LoVo (cell line): ENCODE measurements at regions not wholly inside any gene's neighbourhood (a gene's known extent, or its start where the extent isn't known, plus 50 kb on each side); places are given as distances from the start of the nearest gene placed in this dataset.
A peak's percentile ranks its signal among the peaks of the same experiment; 100 is the strongest.
"Not testable (repeated sequence)": the region's sequence is repeated elsewhere in the genome, so short reads cannot be mapped to it uniquely, and the experiment has no call there.

Experiments
- DNase-seq: peaks from one replicate; pipeline ENCODE4 v3.0.0-alpha.2; 2016; ENCODE audit warnings: low spot score

DNA sequence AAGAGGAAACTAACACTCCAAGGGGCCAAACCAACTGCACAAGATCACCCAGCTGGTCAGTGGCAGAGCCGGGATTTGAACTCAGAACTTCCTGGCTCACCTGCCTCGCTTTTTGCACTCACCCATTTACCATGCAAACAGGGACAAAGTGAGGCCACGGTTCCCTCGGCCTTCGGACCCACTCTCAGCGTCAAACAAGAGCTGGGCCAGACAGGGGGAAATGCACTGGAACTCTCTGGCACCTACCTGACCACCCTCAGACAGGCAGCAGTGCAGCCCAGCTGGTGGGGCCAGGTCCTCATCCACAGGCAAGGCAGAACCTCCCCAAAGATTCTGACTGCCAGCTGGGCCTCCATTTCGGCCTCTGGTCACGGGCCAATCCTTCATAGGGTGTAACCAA is 93.7 kb upstream of the SRSF6 start:
- DNase-seq: no peak

DNA sequence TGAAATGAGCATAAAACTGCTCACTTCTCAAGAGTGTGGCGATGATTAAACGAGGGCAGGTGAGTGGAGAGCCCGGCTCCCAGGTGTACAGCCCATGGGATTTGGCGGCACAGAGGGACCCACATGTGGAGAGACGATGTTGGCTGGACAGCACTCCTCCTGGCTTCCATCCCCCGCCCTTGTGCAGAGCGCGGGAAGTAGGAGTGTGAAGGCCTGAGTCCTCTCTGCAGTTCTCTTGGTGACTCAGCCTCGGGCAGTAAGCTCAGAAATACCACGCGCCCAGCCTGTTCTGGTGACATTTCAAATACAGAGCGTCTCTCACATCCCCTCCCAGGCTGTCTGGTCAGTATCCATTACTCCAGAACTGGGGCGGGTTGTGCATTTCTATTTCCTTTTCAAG is 94.2 kb upstream of the SRSF6 start:
- no peak for DNase-seq

DNA sequence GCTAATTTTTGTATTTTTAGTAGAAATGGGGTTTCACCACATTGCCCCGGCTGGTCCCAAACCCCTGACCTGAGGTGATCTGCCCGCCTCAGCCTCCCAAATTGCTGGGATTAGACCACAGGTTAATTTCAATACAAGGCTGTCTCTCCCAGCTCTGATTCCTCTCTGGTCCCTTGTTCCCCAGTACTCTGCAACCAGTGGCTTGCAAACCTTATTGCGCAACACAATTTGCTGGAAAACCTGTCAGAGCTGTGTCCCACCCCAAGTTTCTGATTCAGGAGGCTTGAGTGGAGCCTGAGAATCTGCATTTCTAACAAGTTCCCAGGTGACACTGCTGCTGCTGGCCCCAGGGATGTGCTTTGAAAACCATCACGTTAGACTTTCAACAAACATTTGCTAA is 96.2 kb upstream of the SRSF6 start:
- no peak for DNase-seq

DNA sequence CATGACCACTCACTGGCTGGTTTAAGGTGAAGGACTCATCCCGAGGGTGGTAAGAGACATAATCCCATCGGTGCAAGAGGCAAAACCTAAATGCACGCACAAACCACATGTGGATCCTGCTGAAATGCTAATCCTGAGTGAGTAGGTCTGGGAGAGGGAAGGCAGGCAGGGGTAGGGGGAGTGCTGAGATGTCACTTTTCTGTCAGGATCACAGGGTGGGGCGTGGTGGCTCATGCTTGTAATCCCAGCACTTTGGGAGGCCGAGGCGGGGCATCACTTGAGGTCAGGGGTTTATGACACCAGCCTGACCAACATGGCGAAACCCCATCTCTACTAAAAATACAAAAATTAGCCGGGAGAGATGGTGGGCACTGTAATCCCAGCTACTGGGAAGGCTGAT is 97.7 kb upstream of the SRSF6 start:
- no peak for DNase-seq

DNA sequence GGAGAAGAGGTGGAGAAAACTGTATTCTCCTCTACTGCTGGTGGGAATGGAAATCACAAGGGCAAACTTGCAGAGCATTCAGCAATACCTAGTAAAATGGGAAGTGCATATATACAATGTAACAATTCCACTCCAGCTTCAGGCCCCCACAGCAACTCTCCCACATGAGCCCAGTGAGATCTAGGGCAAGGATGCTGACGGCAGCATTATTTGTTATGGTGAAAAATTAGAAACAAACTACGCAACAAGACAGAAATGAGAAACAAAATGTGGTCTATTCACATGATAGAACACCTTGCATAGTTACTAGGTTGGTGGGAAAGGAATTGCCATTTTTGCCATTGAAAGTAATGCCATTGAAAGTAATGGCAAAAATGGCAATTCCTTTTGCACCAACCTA is 98.9 kb upstream of the SRSF6 start:
- no peak for DNase-seq

DNA sequence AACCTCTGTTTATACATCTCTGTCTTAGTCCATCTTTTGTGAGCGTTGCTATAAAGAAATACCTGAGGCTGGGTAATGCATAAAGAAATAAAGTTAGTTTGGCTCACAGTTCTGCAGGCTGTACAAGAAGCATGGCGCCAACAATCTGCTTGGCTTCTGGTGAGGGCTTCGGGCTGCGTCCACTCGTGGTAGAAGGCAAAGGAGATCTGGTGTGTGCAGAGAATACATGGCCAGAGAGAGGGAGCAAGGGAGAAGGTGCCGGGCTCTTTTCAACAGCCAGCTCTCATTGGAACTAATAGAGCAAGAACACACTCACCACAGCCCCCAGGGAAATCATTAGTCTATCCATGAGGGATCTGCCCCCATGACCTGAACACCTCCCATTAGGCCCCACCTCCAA is 100.3 kb upstream of the SRSF6 start:
- no peak for DNase-seq

DNA sequence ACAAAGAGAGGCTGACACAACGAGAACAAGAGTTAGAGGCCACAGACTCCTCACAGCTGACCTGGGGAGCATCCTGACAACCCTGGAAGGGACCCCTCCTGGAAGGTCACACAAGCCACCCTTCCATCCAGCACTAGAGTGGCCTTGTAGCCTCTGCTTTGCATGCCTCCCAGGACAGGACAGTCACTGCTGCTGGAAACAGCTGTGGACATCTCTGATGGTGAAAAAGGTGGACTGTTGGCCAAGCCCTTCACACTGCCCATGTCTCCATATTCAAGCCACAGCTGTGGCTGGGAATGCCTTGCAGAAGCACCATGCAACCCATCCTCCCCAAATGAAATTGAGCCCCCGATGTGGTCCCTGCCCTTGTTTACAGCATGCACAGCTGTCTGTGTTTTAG is 102.1 kb upstream of the SRSF6 start:
- DNase-seq: no peak

DNA sequence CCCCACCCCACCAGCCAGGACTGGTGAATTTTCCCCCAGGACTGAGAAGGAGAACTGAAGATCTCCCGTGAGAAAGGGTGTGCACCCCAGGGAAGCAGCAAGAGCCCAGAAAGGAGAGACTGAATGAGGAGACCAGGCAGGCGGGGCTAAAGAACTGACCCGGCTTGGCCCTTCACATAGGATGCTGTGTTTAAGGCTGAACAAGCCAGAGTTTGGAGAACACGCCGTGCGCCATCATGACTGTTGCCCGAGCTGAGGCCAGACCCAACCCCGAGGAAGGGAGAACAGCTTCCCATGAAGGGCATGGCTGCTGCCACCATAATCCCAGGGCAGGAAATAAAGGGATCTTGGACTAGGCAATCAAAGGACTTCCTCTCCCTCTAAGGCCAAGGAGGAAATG is 104.7 kb upstream of the SRSF6 start:
- no peak for DNase-seq

DNA sequence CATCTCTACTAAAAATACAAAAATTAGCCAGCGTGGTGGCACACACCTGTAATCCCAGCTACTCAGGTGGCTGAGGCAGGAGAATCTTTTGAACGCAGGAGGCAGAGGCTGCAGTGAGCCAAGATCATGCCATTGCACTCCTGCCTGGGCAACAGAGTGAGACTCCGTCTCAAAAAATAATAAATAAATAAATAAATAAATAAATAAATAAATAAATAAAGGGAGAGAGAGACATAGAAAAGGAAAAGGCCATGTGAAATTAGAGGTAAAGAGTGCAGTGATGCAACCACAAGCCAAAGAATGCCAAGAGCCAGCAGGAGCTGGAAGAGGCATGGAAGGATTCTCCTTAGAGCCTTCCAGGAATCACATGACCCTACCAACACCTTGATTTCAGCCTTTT is 107.0 kb upstream of the SRSF6 start:
- DNase-seq: not testable (repeated sequence)

DNA sequence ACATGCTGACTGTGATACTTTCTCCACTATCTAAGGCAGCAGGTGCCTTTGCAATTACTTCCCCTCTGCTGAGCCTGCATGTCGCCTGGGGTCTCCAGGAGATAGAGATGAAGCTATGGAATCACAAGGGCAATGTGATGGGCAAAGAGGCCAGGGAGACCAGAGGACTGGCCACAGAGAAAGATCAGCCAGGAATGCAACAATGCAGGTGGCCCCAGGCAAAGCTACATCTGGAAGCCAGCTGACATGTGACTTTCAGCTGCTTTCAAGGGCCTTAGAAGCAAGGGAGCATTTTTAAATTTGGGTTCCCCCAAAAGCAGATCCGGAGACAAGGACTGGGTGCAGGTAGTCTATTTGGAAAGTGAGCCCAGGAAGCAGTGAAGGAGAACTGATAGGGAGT is 107.9 kb upstream of the SRSF6 start:
- DNase-seq: no peak

DNA sequence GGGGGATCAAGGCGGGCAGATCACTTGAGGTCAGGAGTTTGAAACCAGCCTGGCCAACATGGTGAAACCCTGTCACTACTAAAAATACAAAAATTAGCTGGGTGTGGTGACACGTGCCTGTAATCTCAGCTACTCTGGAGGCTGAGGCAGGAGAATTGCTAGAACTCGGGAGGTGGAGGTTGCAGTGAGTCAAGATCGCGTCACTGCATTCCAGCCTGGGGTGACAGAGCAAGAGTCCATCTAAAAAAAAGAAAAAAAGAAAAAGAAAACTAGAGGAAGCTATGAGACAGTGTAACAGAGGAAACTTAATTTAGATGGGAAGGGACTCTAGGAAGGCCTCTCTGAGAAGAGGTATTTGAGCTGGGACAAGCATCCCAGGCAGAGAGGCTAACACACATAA is 109.9 kb upstream of the SRSF6 start:
- DNase-seq: not testable (repeated sequence)

DNA sequence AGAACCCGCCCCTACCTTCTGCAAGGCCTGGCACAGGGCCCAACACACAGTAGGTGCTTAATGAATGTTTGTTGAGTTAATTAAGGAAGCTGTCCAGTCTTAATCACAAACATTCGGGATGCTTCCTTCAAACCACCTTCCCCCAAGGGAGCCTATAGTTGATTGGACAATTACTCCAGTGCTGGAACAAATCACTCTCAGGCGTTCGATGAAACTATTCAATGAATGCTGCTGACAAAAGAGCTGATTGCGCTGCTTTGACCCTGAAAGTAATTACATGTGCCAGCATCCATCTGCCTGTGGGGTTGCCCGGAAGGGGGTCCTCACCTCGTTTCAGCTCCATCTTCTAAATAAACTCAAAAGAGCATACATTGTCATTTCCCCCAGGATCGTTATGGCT is 112.0 kb upstream of the SRSF6 start:
- DNase-seq: no peak

DNA sequence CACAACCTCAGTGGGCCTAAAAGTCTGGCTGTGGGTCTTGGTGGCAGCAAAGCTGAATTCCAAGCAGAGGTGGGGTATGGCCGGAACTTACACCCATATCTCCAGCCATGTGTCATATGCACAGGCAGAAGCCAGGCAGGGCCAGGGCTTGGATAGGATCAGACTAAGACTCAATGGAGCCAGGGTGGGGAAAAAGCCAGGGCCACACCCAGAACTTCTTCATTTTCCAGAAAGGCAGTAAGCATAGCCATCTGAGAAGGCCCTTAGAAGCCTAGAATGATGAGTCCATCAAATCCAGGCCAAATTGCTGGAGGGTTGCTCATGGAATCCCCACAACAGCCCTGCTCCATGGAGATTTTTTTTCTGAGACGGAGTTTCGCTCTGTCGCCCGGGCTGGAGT is 116.2 kb upstream of the SRSF6 start:
- no peak for DNase-seq

DNA sequence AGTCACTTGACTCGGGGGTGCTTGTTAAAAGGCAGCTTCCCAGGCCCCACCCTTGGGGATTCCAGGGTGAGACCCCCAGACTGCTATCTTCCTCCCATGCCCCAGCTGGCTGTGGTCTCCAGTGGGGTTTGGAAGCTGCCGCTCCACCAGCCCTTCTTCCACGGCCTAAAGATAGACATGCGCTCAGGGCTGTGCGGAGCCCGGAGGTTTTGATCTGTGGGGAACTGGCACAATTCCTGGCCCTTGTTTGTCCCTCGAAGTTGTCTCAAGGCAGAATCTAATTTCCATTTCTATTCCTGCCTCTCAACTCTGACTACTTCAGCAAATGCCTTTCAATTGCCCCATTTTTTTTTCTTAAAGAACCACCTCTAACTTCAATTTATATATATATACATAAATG is 120.7 kb upstream of the SRSF6 start:
- DNase-seq: no peak

DNA sequence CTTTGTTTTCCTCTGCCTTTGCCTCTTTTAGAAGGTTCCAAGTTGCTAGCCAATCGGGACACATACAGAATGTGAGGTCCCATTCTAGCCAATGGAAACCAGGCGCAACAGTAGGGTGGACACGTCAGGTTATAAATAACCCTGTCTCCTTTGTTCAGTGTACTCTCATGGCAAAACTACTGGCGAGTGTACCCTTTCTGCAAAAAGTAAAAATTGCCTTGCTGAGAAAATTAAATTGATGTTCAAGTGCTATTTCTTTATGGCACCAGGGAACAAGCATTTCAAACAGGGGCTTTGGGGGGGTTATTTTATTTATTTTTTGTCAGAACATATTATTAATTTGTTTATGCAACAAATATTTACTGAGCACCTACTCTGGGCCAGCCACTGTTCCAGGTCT is 123.6 kb upstream of the SRSF6 start:
- DNase-seq: no peak

DNA sequence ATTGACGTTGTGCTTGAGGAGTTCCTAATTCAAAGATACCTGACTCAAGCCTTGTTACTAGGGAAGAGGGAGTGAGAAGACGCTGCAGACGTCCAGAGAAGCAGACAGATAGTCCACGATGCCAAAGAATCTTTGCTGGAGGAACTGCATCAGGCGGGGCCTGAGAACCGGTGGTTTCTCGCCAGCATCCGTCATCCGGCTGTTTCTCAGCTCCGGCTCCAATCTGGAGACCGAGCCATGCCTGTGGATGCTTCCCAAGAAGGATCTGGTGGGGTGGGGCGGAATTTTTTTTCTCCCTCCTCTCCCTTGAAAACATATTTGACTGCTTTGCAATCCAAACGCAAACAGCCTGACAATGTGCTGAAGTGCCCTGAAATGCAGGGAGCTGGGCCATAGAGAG is 125.8 kb upstream of the SRSF6 start:
- no peak for DNase-seq

DNA sequence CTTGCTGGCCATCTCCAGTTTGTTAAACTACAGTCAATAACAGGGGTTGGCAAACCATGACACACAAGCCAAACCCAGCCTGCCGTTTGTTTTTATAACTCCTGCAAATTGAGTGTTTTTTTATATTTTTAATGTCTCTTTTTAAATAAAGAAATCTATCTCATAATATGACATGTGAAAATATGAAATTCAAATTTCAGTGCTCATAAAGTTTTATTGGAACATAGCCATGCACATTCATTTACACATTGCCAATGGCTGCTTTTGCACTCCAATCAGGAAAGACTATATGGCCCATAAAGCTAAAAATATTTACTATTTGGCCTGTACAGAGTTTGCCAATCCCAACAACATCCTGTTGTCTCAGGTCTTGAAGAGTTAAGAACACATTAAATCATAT is 129.0 kb upstream of the SRSF6 start:
- no peak for DNase-seq

DNA sequence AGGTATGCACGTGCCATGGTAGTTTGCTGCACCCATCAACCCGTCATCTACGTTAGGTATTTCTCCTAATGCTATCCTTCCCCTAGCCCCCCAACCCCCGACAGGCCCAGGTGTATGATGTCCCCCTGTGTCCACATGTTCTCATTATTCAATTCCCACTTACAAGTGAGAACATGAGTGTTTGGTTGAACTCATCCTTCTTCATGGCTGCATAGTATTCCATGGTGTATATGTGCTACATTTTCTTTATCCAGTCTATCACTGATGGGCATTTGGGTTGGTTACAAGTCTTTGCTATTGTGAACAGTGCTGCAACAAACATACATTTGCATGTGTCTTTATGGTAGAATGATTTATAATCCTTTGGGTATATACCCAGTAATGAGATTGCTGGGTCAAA is 130.5 kb upstream of the SRSF6 start:
- DNase-seq: not testable (repeated sequence)

DNA sequence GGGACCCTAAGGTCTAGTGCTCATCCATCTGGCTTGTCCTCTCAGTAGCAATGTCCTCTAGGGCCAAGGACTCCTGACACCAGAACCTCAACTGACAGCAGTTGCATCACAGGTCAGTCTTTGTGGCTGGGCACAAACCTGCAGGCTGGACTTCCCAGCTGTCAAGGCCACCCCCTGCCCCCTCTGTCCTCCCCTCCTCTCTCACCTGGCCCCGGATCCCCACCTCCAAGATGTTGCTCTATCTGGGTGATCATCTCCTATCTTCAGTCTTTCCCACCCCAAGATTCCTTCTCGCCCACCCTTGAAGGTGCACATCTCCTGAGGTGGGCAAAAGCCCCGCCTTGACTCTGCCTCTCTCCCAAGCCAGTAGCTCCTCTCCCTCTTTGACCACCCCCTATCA is 131.8 kb upstream of the SRSF6 start:
- DNase-seq: no peak

DNA sequence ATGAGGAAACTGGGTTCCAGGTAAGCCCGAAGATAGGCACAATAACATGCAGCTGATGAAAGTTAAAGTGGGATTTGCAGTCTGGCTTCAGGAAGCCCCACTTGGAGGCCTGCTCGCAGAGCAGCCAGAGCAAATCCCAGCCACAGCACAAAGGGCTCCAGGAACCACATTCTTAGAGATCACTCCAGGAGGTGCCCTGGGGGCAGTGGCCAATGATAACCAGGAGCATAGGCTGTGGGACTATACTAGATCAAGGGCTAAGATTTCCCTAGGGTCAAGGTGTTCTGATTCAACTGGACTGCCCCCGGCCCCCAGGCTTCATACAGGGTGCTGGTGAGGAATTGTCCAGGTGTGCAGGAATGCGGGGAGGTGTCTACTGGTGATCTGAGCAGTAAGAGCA is 133.9 kb upstream of the PTPRT start:
- no peak for DNase-seq

DNA sequence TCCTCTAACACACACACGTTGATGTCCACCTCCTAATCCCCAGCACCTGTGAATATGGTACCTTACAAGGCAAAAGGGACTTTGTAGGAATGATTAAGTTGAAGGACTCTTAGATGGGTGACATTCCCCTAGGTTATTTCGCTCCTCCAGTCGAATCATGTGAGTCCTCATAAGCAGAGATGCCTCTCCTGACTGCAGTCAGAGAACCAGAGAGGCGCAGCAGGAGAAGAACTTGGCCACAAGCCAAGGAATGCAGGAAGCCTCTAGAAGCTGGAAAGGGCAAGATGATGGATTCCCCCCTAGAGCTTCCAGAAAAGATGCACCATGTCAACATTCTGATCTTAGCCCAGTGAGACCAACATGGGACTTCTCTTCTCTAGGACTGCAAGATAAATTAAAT is 133.1 kb upstream of the PTPRT start:
- peak; percentile 6 for DNase-seq

DNA sequence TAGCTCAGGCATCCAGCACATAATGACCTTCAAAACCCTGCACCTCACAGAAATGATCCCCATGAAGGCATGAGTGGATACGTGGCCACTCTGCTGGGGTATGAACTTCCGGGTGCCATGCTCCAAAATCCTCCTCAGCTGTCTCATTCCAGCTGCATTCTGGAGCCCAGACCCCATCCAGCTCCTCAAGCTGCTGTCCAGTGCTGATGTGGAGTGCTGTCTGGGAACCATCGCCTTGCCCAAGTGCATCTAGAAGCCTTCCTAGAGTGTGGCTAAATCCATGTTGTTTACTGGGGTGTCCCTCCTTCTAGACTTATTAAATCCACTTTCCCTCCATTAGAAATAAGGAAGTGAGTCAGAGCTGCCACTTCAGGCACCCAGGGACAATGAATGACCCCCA is 130.8 kb upstream of the PTPRT start:
- DNase-seq: no peak

DNA sequence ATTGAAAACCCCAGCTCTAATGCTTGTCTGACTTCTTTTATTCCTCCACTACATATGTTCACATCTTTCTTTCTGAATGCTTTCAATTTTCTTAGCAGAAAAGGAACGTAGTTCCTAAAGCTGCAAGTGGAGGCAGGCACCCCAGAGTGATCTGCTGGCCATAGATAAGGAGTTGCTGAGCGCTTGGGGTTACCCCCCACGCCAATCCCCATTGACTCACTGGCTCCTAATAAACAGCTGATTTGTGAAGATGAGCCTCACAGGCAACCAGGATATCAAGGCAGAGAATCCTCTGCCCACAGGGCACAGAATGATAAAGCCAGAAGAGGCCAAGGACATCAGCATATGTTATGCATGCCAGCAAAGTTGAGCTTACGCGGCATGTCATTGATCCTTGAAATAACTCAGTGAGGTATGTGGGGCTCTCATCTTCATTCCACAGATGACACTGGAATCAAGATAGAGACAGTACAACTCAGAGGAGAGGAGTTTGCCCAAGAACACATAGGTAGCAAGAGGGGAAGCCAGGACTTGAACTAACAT is 129.1 kb upstream of the PTPRT start:
- no peak for DNase-seq

DNA sequence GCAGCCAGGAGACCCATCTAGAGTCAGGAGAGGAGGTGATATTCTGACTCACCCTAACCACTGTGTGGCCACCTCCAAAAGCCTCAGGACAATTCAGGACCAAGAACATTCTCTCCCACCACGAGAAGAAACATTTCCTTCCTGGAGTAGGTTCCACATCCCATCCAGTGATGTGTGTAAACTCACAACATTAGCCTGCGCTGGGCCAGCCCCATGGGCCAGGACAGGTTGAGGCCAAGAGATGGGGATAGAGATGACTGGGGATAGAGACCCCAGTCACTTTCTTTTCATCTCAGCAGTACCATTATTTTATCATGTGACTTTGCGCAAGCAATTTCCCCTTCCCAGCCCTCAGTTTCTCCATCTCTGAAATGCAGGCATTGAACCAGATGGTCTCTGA is 126.6 kb upstream of the PTPRT start:
- DNase-seq: no peak

DNA sequence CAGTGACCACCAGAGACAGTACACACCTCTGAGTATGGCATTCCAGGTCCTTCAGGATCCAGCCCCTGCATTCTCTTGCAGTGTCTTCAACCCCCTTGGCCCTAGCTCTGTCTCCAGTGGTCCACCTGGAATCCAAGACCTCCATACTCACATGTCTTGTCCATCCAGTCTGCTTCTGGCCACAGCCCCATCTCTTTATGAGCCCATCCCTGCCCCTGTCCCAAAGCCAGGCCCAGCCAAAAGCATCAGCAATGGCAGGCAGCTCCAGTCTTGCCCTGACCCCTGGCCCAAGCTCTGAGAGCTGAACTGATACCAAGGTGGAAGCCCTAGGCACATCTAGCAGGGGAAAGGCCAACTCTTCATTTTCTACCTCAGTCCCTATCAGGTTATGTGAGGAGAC is 119.6 kb upstream of the PTPRT start:
- DNase-seq: no peak
